ENCODE measurements at regions not wholly inside any gene's neighbourhood (a gene's known extent, or its start where the extent isn't known, plus 50 kb on each side); places are given as distances from the start of the nearest gene placed in this dataset.

GRCh38 chr12:29054858-29055663 is 94.0 kb upstream of the FAR2 start:
- no peaks in the 10 kb centered on the region for H3K9me2 ChIP-seq (ENCODE audit: low read depth, low read length)
- TF ChIP-seq EZH2 (IDR thresholded peaks at IDR 0.05; ENCODE audit: borderline replicate concordance, low read length) (no peak), CTCF (IDR thresholded peaks at IDR 0.05; ENCODE audit: low read length) (no peak)
- H3K4me1 ChIP-seq (ENCODE audit: insufficient read depth, low read length, severe bottlenecking) = no peaks in the 10 kb centered on the region
- H3K79me2 ChIP-seq (ENCODE audit: insufficient read depth, low read length) = no peaks in the 10 kb centered on the region
- H3K4me3 ChIP-seq (ENCODE audit: low read depth, low read length, poor library complexity, severe bottlenecking) = no peak overlapping the region
- H3K36me3 ChIP-seq (ENCODE audit: insufficient read depth, low read length) = no peaks in the 10 kb centered on the region
- no peaks in the 10 kb centered on the region for H3K9me3 ChIP-seq (ENCODE audit: low read length)
- no peaks in the 10 kb centered on the region for H3K27me3 ChIP-seq (ENCODE audit: insufficient read depth, low read length)
- no peaks in the 10 kb centered on the region for H3F3A ChIP-seq (ENCODE audit: insufficient read depth, low read length)
- no peak overlapping the region for H2AFZ ChIP-seq (ENCODE audit: low read length)
- no peak overlapping the region for H3K9ac ChIP-seq (ENCODE audit: low read length)
- no peak overlapping the region for H3K4me2 ChIP-seq (ENCODE audit: low read length)
- H3K27ac ChIP-seq (ENCODE audit: low read depth, low read length, poor library complexity, severe bottlenecking) = no peak overlapping the region
- no peaks in the 10 kb centered on the region for H4K20me1 ChIP-seq (ENCODE audit: insufficient read depth, low read length)

GRCh38 chr12:29066011-29066588 is 83.0 kb upstream of the FAR2 start:
- H3K9ac ChIP-seq (ENCODE audit: low read length) = no peak overlapping the region
- H2AFZ ChIP-seq (ENCODE audit: low read length) = no peak overlapping the region
- H3F3A ChIP-seq (ENCODE audit: insufficient read depth, low read length) = no peaks in the 10 kb centered on the region
- no peaks in the 10 kb centered on the region for H3K9me3 ChIP-seq (ENCODE audit: low read length)
- no peak overlapping the region for H3K27ac ChIP-seq (ENCODE audit: low read depth, low read length, poor library complexity, severe bottlenecking)
- no peaks in the 10 kb centered on the region for H3K79me2 ChIP-seq (ENCODE audit: insufficient read depth, low read length)
- no peaks in the 10 kb centered on the region for H3K36me3 ChIP-seq (ENCODE audit: insufficient read depth, low read length)
- H3K4me1 ChIP-seq (ENCODE audit: insufficient read depth, low read length, severe bottlenecking) = no peaks in the 10 kb centered on the region
- no peaks in the 10 kb centered on the region for H3K9me2 ChIP-seq (ENCODE audit: low read depth, low read length)
- no peak overlapping the region for H3K4me2 ChIP-seq (ENCODE audit: low read length)
- no peak for TF ChIP-seq CTCF (IDR thresholded peaks at IDR 0.05; ENCODE audit: low read length)
- H3K27me3 ChIP-seq (ENCODE audit: insufficient read depth, low read length) = no peaks in the 10 kb centered on the region
- H3K4me3 ChIP-seq (ENCODE audit: low read depth, low read length, poor library complexity, severe bottlenecking) = no peak overlapping the region
- H4K20me1 ChIP-seq (ENCODE audit: insufficient read depth, low read length) = no peaks in the 10 kb centered on the region

- no peaks in the 10 kb centered on the region for H3K79me2 ChIP-seq (ENCODE audit: insufficient read depth, low read length)
Measured at GRCh38 chr12:29067430-29067829, 81.6 kb upstream of the FAR2 start.

More at GRCh38 chr12:29067430-29067829, 81.6 kb upstream of the FAR2 start:
- no peaks in the 10 kb centered on the region for H4K20me1 ChIP-seq (ENCODE audit: insufficient read depth, low read length)
- no peaks in the 10 kb centered on the region for H3K9me3 ChIP-seq (ENCODE audit: low read length)
- no peak overlapping the region for H3K4me3 ChIP-seq (ENCODE audit: low read depth, low read length, poor library complexity, severe bottlenecking)
- no peak for TF ChIP-seq CTCF (IDR thresholded peaks at IDR 0.05; ENCODE audit: low read length)
- TF ChIP-seq EZH2 (IDR thresholded peaks at IDR 0.05; ENCODE audit: borderline replicate concordance, low read length) = no peak
- H3K36me3 ChIP-seq (ENCODE audit: insufficient read depth, low read length) = no peaks in the 10 kb centered on the region
- H2AFZ ChIP-seq (ENCODE audit: low read length) = no peak overlapping the region
- H3K4me1 ChIP-seq (ENCODE audit: insufficient read depth, low read length, severe bottlenecking) = no peaks in the 10 kb centered on the region
- no peak overlapping the region for H3K9ac ChIP-seq (ENCODE audit: low read length)
- H3F3A ChIP-seq (ENCODE audit: insufficient read depth, low read length) = no peaks in the 10 kb centered on the region
- H3K27me3 ChIP-seq (ENCODE audit: insufficient read depth, low read length) = no peaks in the 10 kb centered on the region
- H3K4me2 ChIP-seq (ENCODE audit: low read length) = no peak overlapping the region
- no peaks in the 10 kb centered on the region for H3K9me2 ChIP-seq (ENCODE audit: low read depth, low read length)
- no peak overlapping the region for H3K27ac ChIP-seq (ENCODE audit: low read depth, low read length, poor library complexity, severe bottlenecking)
